ENCODE measurements at regions not wholly inside any gene's neighbourhood (a gene's known extent, or its start where the extent isn't known, plus 50 kb on each side); places are given as distances from the start of the nearest gene placed in this dataset.

DNA sequence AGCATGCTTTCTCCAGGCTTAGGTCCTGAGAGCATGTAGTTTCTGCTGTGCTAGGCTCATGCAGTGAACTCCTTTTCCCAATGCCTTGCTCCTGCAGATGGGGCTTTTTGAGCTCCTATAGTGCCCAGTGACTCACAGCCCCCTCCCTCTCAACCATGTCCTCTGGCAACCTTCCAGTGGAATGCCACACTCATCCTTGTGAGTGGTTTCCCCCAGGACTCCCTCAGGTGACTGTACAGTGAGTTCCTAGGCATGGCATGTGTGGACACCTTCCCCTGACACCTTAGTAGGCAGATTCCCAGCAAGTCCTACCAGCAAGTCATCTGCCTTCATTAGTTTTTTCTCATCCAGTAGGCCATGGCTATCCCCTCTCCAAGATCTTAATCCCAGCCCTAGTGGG lies 72.4 kb upstream of the CXCL14 start:
- TF ChIP-seq EZH2phosphoT487 (IDR thresholded peaks at IDR 0.05; ENCODE audit: low read length) = no peak
- no peak for TF ChIP-seq EZH2 (optimal IDR thresholded peaks at IDR 0.05; ENCODE audit: low read depth, low read length)
- TF ChIP-seq, protein P1, sequence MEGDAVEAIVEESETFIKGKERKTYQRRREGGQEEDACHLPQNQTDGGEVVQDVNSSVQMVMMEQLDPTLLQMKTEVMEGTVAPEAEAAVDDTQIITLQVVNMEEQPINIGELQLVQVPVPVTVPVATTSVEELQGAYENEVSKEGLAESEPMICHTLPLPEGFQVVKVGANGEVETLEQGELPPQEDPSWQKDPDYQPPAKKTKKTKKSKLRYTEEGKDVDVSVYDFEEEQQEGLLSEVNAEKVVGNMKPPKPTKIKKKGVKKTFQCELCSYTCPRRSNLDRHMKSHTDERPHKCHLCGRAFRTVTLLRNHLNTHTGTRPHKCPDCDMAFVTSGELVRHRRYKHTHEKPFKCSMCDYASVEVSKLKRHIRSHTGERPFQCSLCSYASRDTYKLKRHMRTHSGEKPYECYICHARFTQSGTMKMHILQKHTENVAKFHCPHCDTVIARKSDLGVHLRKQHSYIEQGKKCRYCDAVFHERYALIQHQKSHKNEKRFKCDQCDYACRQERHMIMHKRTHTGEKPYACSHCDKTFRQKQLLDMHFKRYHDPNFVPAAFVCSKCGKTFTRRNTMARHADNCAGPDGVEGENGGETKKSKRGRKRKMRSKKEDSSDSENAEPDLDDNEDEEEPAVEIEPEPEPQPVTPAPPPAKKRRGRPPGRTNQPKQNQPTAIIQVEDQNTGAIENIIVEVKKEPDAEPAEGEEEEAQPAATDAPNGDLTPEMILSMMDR (IDR thresholded peaks at IDR 0.05; ENCODE audit: low read length) = no peak
- Histone ChIP-seq H2AFZ (ENCODE audit: low read length) (no peak overlapping the region), H3K36me3 (replicated peaks; ENCODE audit: insufficient read depth, low read length) (no peaks in the 10 kb centered on the region), H3F3A (ENCODE audit: insufficient read depth, low read length) (no peaks in the 10 kb centered on the region), H3K9ac (ENCODE audit: low read length) (no peak overlapping the region), H4K20me1 (ENCODE audit: insufficient read depth, low read length) (no peaks in the 10 kb centered on the region), H3K4me1 (ENCODE audit: low read length) (no peaks in the 10 kb centered on the region), H3K79me2 (ENCODE audit: low read length) (no peaks in the 10 kb centered on the region), H3K4me3 (ENCODE audit: low read length) (no peak overlapping the region), H3K27ac (ENCODE audit: low read length) (no peak overlapping the region), H3K9me2 (replicated peaks; ENCODE audit: insufficient read depth, low read length) (no peaks in the 10 kb centered on the region), H3K9me3 (replicated peaks; ENCODE audit: insufficient read depth, low read length) (no peaks in the 10 kb centered on the region), H3K27me3 (replicated peaks; ENCODE audit: insufficient read depth, low read length) (no peaks in the 10 kb centered on the region), H3K4me2 (ENCODE audit: low read depth, low read length) (no peak overlapping the region)
- no peak for DNase-seq

DNA sequence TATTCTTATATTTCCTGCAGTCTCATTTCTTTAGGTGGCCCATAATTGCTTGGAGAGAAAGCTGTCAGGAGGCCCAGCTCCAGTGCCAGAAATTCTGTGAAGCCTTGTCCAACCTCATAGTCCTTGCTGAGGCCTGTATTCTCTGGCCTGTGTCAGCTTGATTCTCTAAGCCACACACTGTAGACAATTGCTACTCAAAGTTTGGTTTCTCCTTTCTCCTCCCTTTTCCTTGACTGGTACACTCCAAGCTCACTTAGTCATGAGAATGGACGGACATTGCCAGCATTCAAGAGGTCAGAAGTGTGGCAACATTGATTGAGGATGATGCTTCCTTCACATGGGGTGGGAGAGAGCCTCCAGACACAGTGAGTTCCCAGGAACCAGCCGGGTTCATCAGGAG lies 71.3 kb upstream of the CXCL14 start:
- Histone ChIP-seq H2AFZ (ENCODE audit: low read length) (no peak overlapping the region), H3K36me3 (replicated peaks; ENCODE audit: insufficient read depth, low read length) (no peaks in the 10 kb centered on the region), H3K4me3 (ENCODE audit: low read length) (no peak overlapping the region), H3K27me3 (replicated peaks; ENCODE audit: insufficient read depth, low read length) (no peaks in the 10 kb centered on the region), H3K9me2 (replicated peaks; ENCODE audit: insufficient read depth, low read length) (no peaks in the 10 kb centered on the region), H3F3A (ENCODE audit: insufficient read depth, low read length) (no peaks in the 10 kb centered on the region), H4K20me1 (ENCODE audit: insufficient read depth, low read length) (no peaks in the 10 kb centered on the region), H3K4me1 (ENCODE audit: low read length) (no peaks in the 10 kb centered on the region), H3K9me3 (replicated peaks; ENCODE audit: insufficient read depth, low read length) (no peaks in the 10 kb centered on the region), H3K79me2 (ENCODE audit: low read length) (no peaks in the 10 kb centered on the region), H3K9ac (ENCODE audit: low read length) (no peak overlapping the region), H3K27ac (ENCODE audit: low read length) (no peak overlapping the region), H3K4me2 (ENCODE audit: low read depth, low read length) (no peak overlapping the region)
- TF ChIP-seq, protein P1 (IDR thresholded peaks at IDR 0.05; ENCODE audit: low read length) = no peak
- no peak for TF ChIP-seq EZH2 (optimal IDR thresholded peaks at IDR 0.05; ENCODE audit: low read depth, low read length)
- no peak for DNase-seq

DNA sequence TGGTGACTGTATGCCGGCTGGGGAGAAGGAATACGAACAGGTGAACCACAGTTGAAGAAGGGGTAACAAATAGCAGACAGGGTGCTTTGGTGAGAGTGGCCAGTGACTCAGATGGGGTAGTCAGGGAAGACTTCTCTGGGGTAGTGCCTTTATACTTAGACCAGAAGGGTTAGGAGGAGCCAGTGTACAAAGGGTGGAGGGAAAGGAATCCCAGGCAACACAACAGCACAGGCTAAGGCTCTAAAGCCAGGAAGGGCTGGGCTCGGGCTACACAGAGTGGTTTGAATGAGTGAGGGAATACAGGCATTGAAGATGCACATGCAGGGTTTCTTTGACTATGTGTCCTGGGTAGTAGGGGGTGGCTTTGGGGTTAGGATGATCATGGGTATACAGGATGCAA lies 70.6 kb upstream of the CXCL14 start:
- no peaks in the 10 kb centered on the region for H3K27me3 ChIP-seq (replicated peaks; ENCODE audit: insufficient read depth, low read length)
- H2AFZ ChIP-seq (ENCODE audit: low read length) = no peak overlapping the region
- no peak overlapping the region for H3K9ac ChIP-seq (ENCODE audit: low read length)
- no peaks in the 10 kb centered on the region for H3K4me1 ChIP-seq (ENCODE audit: low read length)
- no peaks in the 10 kb centered on the region for H3K79me2 ChIP-seq (ENCODE audit: low read length)
- no peaks in the 10 kb centered on the region for H3F3A ChIP-seq (ENCODE audit: insufficient read depth, low read length)
- no peaks in the 10 kb centered on the region for H4K20me1 ChIP-seq (ENCODE audit: insufficient read depth, low read length)
- TF ChIP-seq EZH2phosphoT487 (IDR thresholded peaks at IDR 0.05; ENCODE audit: low read length) (no peak), EZH2 (optimal IDR thresholded peaks at IDR 0.05; ENCODE audit: low read depth, low read length) (no peak)
- TF ChIP-seq, protein P1 (IDR thresholded peaks at IDR 0.05; ENCODE audit: low read length) = no peak
- H3K36me3 ChIP-seq (replicated peaks; ENCODE audit: insufficient read depth, low read length) = no peaks in the 10 kb centered on the region
- H3K4me2 ChIP-seq (ENCODE audit: low read depth, low read length) = no peak overlapping the region
- DNase-seq = no peak
- no peaks in the 10 kb centered on the region for H3K9me2 ChIP-seq (replicated peaks; ENCODE audit: insufficient read depth, low read length)
- H3K27ac ChIP-seq (ENCODE audit: low read length) = no peak overlapping the region
- no peak overlapping the region for H3K4me3 ChIP-seq (ENCODE audit: low read length)
- H3K9me3 ChIP-seq (replicated peaks; ENCODE audit: insufficient read depth, low read length) = no peaks in the 10 kb centered on the region
